ENCODE measurements at regions not wholly inside any gene's neighbourhood (a gene's known extent, or its start where the extent isn't known, plus 50 kb on each side); places are given as distances from the start of the nearest gene placed in this dataset.

DNA sequence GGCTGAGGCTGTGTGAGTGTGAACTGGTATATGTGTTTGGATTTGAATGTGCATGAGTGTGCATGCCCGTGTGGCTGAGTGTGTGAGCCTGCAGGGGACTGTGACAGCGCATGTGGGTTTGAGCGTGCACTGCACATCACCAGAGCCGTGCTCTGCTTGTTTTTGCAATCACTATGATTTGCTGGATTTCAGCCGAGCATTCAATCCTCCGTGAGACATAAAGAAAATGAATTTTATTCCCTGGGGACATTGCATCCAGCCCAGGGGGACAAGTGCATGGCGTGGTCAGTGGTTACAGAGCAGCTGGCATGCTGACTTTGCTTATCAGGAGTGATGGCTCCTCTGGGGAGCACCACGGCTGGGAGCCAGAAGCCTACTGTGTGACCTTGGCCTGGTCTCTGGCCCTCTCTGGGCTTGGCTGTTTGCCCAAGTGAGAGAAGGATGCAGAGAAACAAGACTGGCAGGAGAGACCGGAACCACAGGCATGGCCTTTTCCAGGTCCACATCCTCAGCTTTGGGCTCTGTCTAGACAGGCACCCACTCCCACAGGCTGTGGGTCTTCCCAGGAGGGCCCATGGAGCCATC lies 160.2 kb upstream of the UNC5B start:
- Histone ChIP-seq H3K9me3 (no peaks in the 10 kb centered on the region), H3K36me3 (no peaks in the 10 kb centered on the region), H3K27me3 (replicated peaks; ENCODE audit: insufficient read depth) (no peaks in the 10 kb centered on the region), H3K27ac (no peak overlapping the region), H3K4me1 (replicated peaks) (no peaks in the 10 kb centered on the region), H3K4me3 (no peak overlapping the region)
- intact Hi-C loops (cut with DNase I) = no loop called here
- no peak for DNase-seq (ENCODE audit: low spot score)
- TF ChIP-seq POLR2AphosphoS5 (IDR thresholded peaks at IDR 0.05) (no peak), POLR2A (IDR thresholded peaks at IDR 0.05) (no peak)
- TF ChIP-seq, protein P1, sequence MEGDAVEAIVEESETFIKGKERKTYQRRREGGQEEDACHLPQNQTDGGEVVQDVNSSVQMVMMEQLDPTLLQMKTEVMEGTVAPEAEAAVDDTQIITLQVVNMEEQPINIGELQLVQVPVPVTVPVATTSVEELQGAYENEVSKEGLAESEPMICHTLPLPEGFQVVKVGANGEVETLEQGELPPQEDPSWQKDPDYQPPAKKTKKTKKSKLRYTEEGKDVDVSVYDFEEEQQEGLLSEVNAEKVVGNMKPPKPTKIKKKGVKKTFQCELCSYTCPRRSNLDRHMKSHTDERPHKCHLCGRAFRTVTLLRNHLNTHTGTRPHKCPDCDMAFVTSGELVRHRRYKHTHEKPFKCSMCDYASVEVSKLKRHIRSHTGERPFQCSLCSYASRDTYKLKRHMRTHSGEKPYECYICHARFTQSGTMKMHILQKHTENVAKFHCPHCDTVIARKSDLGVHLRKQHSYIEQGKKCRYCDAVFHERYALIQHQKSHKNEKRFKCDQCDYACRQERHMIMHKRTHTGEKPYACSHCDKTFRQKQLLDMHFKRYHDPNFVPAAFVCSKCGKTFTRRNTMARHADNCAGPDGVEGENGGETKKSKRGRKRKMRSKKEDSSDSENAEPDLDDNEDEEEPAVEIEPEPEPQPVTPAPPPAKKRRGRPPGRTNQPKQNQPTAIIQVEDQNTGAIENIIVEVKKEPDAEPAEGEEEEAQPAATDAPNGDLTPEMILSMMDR (IDR thresholded peaks at IDR 0.05) = no peak
- 85% methylated on average over 9 of the region's 9 CpGs for WGBS

DNA sequence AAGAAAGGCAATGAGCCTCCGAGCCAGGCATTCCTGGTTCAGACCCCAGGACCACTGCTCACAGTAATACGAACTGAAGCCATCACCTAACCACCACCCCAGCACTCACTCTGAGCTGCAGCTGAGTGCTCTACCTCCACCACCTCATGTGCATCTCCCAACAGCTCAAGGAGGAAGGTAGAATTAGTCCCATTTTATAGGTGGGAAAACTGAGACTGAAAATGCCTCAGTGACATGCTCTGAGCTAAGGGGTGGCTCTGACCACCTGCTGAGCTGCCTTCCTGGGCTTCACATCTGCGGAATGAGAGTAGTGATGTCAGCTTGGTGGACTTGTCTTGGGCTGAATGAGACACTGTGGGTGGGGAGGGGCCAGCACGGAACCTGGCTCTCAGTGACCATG lies 159.7 kb upstream of the UNC5B start:
- intact Hi-C loops (cut with DNase I) = no loop called here

DNA sequence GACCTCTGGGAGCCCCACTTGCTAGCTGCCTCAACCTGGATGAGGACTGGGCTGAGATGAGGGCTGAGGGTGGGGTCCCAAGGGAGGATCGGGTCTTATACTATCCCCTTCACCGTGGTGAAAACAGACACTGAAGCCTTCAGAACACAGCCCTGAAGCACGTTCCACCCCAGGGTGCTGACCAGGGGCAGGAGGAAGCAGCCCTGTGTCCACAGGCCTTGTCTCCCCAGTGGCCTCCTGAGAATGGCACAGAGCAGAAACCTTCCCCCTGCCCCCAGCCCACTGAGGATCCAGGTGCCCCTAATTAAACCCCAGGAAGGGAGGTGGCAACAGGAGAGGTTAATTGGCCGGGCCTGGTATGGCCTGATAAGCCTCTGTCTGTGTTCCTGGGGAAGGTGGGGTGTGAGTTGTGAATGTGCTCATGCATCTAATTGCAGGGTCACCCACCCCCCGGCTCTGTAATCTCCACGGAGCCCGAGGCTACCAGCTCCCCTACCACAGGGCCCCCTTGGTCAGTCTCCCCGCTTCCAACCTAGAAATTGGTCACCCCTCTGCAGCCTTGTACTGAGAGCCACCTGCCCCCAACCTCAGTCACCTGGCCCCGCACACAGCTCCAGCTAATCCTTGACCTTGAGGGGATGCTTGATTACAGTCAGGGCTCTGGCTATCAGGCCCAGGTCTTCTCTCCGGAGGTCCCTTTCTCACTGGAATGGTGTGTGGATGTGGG lies 159.0 kb upstream of the UNC5B start:
- intact Hi-C loops (cut with DNase I) = no loop called here
- TF ChIP-seq, protein P1 (IDR thresholded peaks at IDR 0.05) = no peak
- no peak for TF ChIP-seq POLR2AphosphoS5 (IDR thresholded peaks at IDR 0.05)
- no peak for TF ChIP-seq POLR2A (IDR thresholded peaks at IDR 0.05)

More for the DNA sequence above, 159.7 kb upstream of the UNC5B start:
- no peaks in the 10 kb centered on the region for H3K36me3 ChIP-seq
- no peaks in the 10 kb centered on the region for H3K9me3 ChIP-seq
- WGBS = 94% methylated on average over 4 of the region's 4 CpGs
- no peak overlapping the region for H3K27ac ChIP-seq
- TF ChIP-seq, protein P1 (IDR thresholded peaks at IDR 0.05) = no peak
- TF ChIP-seq POLR2AphosphoS5 (IDR thresholded peaks at IDR 0.05) (no peak), POLR2A (IDR thresholded peaks at IDR 0.05) (no peak)
- H3K4me3 ChIP-seq = no peak overlapping the region
- no peaks in the 10 kb centered on the region for H3K4me1 ChIP-seq (replicated peaks)
- no peaks in the 10 kb centered on the region for H3K27me3 ChIP-seq (replicated peaks; ENCODE audit: insufficient read depth)
- DNase-seq (ENCODE audit: low spot score) = no peak

DNA sequence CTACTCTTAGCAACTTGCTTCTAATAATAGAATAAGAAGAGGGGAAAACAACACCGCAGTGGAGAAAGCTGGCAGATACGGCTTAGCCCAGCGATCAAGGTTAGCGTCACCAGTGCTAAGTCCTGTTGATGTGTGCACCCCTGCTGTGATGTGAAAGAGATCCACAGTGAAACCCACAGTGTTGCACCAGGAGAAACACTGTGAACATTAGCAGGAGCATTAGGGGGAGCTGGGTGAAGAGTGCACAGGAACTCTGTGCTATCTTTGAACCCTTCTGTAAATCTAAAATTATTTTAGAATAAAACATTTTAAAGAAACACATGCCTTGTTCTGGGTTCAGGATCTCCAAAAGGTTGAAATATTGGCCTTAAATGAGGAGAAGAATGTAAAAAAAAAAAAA lies 154.1 kb upstream of the UNC5B start:
- Histone ChIP-seq H3K4me1 (replicated peaks) (no peaks in the 10 kb centered on the region), H3K27me3 (replicated peaks; ENCODE audit: insufficient read depth) (no peaks in the 10 kb centered on the region), H3K36me3 (no peaks in the 10 kb centered on the region), H3K4me3 (no peak overlapping the region), H3K9me3 (no peaks in the 10 kb centered on the region), H3K27ac (no peak overlapping the region)
- intact Hi-C loops (cut with DNase I) = no loop called here
- DNase-seq (ENCODE audit: low spot score) = no peak
- WGBS = 96% methylated on average over 4 of the region's 4 CpGs
- TF ChIP-seq POLR2A (IDR thresholded peaks at IDR 0.05) (no peak), POLR2AphosphoS5 (IDR thresholded peaks at IDR 0.05) (no peak)
- TF ChIP-seq, protein P1 (IDR thresholded peaks at IDR 0.05) = no peak

More for the DNA sequence above, 159.0 kb upstream of the UNC5B start:
- no peak overlapping the region for H3K27ac ChIP-seq
- H3K4me1 ChIP-seq (replicated peaks) = no peaks in the 10 kb centered on the region
- no peaks in the 10 kb centered on the region for H3K27me3 ChIP-seq (replicated peaks; ENCODE audit: insufficient read depth)
- DNase-seq (ENCODE audit: low spot score) = no peak
- no peaks in the 10 kb centered on the region for H3K9me3 ChIP-seq
- H3K4me3 ChIP-seq = no peak overlapping the region
- 84% methylated on average over 10 of the region's 10 CpGs for WGBS
- no peaks in the 10 kb centered on the region for H3K36me3 ChIP-seq
